T-helper 1 cell treated with Interleukin-12 subunit alpha and Interleukin-12 subunit beta and Interleukin-4 antibody, amounts not matched to agents 30 ng/mL and 1 ng/mL, for 36 hours (primary cell): ENCODE measurements at regions not wholly inside any gene's neighbourhood (a gene's known extent, or its start where the extent isn't known, plus 50 kb on each side); places are given as distances from the start of the nearest gene placed in this dataset.

ENCODE experiments used
- intact Hi-C: fragments of 100-400 bp; cut with micrococcal nuclease; formaldehyde crosslinking; loops from one replicate; pipeline ENCODE4 v1.15.1; 2024

DNA sequence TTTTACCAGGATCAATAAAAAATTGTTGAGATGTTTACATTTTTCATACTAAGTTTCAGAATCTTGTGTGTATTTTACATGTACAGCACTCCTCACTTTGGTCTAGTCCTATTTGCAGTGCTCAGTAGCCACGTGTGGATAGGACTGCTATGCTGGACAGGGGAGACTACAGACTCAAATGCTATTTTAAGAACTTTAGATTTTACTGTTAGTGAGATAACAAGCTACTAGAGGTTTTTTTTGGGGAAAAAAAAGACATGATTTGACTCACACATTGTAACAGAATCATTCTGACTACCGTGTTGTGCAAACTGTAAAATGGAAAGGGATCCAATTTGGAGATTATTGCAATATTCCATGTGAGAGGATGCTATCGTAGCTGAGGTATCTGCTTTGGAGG, 418.9 kb upstream of the PRMT6 start:
- intact Hi-C loops, result no loop called here

DNA sequence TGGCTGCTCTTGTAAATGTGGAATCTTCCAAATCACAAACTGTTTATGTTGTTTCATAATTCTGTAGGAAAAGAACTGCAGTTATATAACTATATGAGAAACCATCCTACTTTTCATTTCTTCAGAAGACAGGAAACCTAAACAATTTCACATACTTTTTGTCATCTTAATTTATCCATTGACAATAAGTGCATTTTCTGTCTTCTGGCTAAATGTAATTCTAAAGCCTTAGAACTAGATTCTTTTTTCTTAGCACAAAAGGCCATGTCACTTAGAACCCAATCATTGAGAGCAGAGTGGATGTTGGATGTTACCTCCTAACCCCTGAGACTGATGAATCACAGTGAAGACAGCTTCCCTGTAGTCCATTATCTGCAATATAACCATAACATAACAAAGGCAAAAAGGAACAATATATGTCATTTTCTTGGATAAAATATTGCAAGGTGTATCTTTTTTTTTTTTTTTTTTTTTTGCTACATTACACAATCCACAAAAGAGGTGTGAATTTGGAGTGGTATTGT, 410.2 kb upstream of the PRMT6 start:
- intact Hi-C loops, result no loop called here

DNA sequence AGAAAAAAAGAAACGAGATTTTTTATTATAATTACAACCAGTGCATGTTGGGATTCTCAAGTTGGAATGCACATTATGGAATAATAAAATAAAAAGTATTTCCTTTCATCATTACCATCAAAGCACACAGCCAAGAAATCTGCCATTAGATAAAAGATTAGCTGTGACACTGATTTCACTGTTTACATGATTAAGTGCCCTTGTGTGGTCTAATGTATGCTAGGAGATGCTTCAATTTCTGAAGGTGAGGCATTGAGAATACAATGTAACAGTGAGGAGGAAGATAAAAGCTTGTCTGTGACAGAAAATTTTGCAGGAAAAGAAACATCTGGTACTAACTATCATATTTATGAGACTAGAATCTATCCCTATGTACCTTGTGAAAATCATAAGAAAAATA, 409.7 kb upstream of the PRMT6 start:
- intact Hi-C loops, result no loop called here

GRCh38 chr1:106651028-106651762, 405.3 kb upstream of the PRMT6 start:
- intact Hi-C loops, result no loop called here

DNA sequence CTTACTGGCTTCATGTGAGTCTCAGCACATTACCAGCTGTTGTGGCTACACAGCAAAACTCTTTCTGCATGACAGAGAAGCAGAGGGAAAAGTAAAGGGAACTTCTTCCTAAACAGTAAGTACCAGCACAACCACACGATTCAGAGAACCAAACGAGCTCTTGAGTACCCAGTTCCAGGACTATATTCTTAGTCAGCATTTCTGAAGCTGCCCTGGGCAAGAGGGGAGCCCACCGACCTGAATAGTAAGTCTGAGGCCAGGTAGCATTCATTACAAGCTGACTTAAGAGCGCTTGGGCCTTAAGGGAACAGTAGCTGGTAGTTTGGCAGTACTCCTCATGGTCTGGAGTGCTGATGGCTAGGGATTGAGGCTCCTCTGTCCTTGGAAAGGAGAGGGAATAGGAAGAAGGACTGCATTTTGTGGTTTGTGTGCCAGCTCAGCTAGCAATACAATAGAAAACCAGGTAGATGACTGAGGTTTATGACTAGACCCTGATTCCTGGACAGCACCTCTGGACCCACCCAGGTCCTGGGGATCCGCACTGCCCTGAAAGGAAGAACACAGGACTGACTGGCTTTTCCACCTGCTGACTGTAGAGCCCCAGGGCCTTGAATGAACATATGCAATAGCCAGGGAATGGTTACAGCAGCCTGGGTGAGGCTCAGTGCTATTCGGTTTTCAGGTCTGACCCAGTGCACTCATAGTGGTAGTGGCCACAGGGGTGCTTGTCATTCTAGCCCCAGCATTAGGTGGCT, 396.8 kb upstream of the PRMT6 start:
- intact Hi-C loops, result no loop called here

DNA sequence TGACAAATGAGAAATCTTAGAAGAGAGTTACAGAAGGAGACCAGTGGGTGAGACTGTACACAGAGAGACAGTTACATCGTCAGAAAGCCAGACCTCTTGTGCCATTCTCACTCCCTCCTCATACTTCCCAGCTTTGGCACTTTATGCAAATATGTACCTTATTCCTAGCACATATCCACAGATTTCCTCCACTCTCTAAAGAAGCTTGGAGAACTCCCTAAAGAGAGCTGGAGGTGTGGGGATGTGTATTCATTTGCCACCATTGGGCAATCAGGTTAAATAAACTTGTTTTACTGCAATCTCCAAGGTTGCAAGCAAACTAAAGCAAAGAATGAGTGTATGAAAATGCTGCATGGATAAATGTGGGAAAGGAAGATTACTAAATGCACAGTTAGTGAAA, 380.9 kb upstream of the PRMT6 start:
- intact Hi-C loops, result no loop called here

DNA sequence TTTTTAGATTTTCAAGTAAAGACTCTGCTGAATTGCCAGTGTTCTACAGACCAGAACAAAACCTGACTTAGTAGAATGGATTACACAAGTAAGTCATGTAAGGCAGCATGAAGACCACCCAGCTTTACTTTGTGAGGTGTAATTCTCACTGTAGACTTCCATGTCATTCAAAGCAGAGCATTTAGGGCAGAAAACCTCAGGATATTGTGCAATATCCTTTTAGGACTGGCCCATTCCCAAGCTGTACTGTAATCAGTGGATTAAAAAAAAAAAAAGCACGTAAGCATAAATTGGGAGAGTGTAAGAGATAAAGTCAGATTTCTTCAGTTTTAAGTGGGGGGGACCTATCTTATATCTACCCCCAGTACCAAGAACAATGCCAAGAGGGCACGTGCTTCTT, 380.5 kb upstream of the PRMT6 start:
- intact Hi-C loops, result no loop called here

GRCh38 chr1:106677181-106677580, 379.3 kb upstream of the PRMT6 start:
- intact Hi-C loops, result no loop called here

GRCh38 chr1:106677721-106678120, 378.8 kb upstream of the PRMT6 start:
- intact Hi-C loops, result no loop called here

GRCh38 chr1:106678279-106679050, 378.0 kb upstream of the PRMT6 start:
- intact Hi-C loops, result no loop called here

- intact Hi-C loops, result no loop called here
These were observed 376.3 kb upstream of the PRMT6 start for GRCh38 chr1:106680216-106680615.

DNA sequence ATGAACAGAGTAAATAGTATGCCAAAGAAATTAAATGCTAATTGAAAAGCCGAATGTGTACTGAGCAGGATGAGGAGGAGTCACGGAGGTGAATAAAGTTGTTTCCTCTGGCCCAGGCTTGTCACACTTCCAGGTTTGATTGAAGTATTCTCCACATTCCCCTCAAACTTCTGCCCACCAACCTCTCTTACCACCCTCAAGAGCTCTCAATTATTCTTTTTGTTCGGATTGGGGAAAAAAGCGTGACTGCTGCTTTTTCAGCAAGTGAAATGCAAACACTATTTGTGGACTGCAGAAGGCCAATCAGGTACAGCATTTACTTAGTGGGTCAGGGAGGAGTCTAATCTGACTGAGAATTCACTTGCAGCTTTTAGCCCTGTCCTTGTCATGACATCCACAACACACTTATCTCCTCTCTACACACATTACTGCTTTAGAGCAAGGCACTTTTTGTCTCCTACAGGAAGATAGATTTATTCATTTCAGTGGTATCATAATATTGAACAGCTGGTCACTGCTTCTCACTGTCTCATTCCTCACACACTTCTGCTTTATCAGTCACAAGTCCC, 375.6 kb upstream of the PRMT6 start:
- intact Hi-C loops, result no loop called here

- intact Hi-C loops, result no loop called here
These were observed 374.4 kb upstream of the PRMT6 start for GRCh38 chr1:106681939-106682522.

DNA sequence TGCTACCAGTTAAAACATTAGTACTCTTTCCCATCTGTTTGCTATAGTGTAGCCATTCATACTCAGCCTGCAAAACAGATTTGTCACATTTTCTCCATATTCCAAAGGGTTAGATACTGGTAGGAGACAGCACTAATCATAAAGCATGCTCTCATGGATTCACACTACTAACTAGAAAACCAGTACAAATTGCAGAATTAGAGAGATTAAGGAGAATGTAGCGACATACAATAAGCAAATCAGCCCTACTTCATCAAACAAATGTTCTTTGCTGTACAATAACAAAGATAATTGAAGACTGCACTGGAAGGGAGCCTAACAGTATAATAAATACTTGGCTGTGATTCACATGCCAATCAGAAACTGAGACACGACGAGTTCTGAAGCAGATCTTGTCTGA, 368.0 kb upstream of the PRMT6 start:
- intact Hi-C loops, result no loop called here

GRCh38 chr1:106698660-106699059, 357.8 kb upstream of the PRMT6 start:
- intact Hi-C loops, result no loop called here

DNA sequence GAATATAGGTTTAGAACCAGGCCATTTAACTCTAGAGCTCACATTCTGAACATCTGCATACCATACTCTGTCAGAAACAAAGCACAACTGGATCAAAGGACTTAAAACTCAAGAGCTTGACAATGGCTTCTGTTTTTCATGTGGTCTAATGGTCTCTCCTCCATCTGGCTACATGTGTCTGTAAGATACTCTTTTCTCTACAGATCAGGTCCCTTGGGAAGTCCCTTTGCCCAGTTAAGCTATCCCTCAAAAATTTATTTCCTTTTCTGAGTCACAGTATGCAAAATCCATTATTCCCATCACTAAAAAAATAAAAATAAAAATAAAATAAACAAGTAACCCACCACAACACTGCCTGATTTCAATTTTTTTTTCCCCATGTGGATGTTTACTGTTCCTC, 357.0 kb upstream of the PRMT6 start:
- intact Hi-C loops, result no loop called here

DNA sequence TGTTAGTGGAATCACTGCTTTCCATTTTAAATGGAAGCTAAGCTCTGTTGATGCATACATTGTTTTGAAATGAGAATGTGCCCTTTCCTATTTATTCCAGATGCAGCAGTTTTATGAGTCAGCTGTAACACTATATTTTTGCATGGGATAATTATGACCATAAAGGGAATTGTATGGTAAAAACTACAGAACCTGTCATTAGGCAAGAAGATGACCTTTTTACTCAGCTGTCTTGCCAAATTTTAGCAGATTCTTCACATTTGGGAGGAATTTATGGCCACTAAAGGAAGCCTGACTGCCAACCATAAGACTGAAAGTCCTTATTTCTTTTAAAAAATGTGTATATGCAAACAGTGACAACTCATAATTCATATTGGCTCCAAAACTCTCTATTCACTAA, 356.3 kb upstream of the PRMT6 start:
- intact Hi-C loops, result no loop called here

DNA sequence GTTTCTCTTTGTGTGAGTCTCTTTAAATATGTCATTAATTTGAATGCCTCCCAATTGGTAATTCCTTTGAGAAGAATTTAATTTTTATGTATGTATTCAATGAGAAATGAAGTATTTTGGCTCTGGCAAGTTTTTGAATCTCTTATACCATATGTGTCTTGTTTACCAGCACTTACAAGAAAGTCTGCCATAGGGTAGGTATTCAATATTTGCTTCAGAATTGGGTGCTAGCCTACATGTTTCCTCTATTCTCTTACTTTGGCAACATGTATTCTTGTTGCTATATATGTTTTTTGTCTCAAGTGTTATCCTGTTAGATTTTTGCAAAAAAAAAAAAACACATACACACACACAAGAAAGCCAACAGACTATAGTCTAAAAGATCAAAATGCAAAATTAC, 350.5 kb upstream of the PRMT6 start:
- intact Hi-C loops, result no loop called here

DNA sequence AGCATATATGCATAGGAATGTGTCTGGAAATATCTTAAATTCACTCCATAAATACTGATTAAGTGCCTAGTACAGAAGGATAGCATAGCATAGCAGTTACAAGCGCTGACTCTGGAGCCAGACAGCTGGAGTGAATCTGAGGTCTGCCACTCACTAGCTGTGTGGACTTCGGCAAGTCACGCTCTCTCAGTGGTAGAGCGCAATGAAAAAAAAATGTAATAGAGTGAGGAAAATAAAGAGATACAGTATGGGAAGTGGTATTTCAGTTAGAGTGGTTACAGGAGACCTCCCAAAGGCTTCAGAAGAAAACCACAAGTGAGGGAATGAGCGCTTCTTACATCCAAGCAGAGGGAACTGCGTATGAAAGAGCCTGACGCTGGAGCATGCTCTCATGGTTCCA, 338.9 kb upstream of the PRMT6 start:
- intact Hi-C loops, result no loop called here

DNA sequence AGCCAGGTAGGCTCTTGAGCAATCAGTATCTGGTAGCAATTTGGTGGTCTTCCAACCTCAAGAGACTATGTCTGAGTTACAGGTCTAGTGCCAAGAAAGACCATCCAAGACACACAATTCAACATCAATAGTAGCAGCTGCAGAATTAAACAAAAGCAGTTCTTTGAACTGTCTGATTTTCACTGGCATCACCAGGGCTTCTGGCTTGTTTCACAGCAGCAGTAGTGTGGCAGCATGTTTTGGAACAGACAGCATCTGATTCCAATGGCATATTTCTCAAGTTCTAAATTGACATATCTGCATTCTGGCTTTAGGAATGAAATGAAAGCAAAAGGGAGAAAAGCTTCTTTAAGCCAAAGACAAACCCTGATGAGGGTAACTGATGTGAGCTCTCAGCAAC, 334.7 kb upstream of the PRMT6 start:
- intact Hi-C loops, result no loop called here

GRCh38 chr1:106722466-106722865, 334.0 kb upstream of the PRMT6 start:
- intact Hi-C loops, result no loop called here
